Thyroid gland (tissue), 4 donors: ENCODE measurements at regions not wholly inside any gene's neighbourhood (a gene's known extent, or its start where the extent isn't known, plus 50 kb on each side); places are given as distances from the start of the nearest gene placed in this dataset.

Experiments
- POLR2A ChIP-seq, 2 donors: fragments of 450-650 bp; IDR thresholded peaks; one replicate each; pipeline ENCODE4 v1.6.1; 2017; ENCODE audit warnings: antibody characterized with exemption in 2 of 2, mild to moderate bottlenecking in 2 of 2, moderate library complexity in 1 of 2
- TF ChIP-seq, protein P1 (sequence below), 6 experiments: fragments of 200-600 bp in 3 of 6; fragments of 450-650 bp in 3 of 6; sonication (generic) in 3 of 6; IDR thresholded peaks; one replicate each; pipeline ENCODE4 v1.5.1; 2016 to 2019; ENCODE audit warnings: antibody characterized with exemption in 6 of 6, mild to moderate bottlenecking in 2 of 6, inconsistent platforms in 1 of 6, moderate library complexity in 1 of 6

DNA sequence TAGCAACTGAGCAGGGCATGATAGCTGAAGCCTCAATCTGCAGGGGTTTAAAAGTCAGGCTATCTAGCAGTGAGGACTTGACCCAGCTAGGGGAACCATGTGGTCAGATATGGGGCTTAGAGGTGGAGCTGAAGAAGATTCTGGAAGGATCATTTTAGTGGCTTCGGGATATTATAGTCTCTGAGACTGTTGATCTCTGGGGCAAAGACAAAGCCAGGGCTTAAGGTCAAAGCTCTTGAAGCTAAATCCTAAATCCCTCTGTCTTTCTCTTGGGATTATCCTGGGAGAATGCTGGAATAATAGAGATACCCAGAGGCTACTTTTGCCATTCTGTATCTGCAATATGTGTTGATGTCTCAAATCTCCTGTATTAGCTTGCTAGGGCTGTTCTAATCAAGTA is 132.2 kb downstream of the DHX35 start:
- TF ChIP-seq POLR2A (IDR thresholded peaks at IDR 0.05), result no peak
- TF ChIP-seq, protein P1, sequence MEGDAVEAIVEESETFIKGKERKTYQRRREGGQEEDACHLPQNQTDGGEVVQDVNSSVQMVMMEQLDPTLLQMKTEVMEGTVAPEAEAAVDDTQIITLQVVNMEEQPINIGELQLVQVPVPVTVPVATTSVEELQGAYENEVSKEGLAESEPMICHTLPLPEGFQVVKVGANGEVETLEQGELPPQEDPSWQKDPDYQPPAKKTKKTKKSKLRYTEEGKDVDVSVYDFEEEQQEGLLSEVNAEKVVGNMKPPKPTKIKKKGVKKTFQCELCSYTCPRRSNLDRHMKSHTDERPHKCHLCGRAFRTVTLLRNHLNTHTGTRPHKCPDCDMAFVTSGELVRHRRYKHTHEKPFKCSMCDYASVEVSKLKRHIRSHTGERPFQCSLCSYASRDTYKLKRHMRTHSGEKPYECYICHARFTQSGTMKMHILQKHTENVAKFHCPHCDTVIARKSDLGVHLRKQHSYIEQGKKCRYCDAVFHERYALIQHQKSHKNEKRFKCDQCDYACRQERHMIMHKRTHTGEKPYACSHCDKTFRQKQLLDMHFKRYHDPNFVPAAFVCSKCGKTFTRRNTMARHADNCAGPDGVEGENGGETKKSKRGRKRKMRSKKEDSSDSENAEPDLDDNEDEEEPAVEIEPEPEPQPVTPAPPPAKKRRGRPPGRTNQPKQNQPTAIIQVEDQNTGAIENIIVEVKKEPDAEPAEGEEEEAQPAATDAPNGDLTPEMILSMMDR (IDR thresholded peaks at IDR 0.05), result no peak
